ENCODE measurements at regions not wholly inside any gene's neighbourhood (a gene's known extent, or its start where the extent isn't known, plus 50 kb on each side); places are given as distances from the start of the nearest gene placed in this dataset.

DNA sequence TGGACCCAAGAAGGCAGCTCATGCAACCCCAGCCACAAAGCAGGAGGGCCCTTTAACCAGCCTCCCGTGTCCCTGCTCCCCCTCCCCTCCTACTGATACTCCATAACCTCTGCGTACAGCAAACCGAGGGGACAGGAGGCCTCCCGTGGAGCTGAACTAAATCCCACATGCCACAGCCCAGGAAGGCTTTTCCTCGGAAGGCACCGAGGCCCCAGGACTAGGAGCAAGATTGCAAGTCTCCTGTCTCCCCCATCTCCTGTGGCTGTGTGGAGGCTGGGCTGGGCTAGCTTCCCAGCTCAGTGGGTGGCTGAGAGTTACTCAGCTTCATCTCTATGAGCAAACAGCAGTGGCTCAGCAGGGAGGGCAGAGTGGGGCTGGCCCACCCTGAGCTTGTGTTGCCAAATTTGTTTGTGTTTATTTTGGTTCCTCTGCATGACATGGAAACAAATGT is 62.7 kb upstream of the NECTIN1 start:
- TF ChIP-seq CTCF (IDR thresholded peaks at IDR 0.05) (no peak), POLR2A (IDR thresholded peaks at IDR 0.05; ENCODE audit: low read depth) (no peak), EP300 (IDR thresholded peaks at IDR 0.05) (no peak)
